ENCODE measurements at regions not wholly inside any gene's neighbourhood (a gene's known extent, or its start where the extent isn't known, plus 50 kb on each side); places are given as distances from the start of the nearest gene placed in this dataset.

GRCh38 chr4:41799126-41799525 is 50.6 kb upstream of the PHOX2B start:
- Histone ChIP-seq H3K36me3 (ENCODE audit: control insufficient read depth in 2 of 2, extremely low read depth in 1 of 2, insufficient read depth in 2 of 2, low read length in 2 of 2) (no peaks in the 10 kb centered on the region), H3K27ac (ENCODE audit: control insufficient read depth, insufficient read depth, low read length) (no peak overlapping the region), H3K27me3 (ENCODE audit: control insufficient read depth, extremely low read depth, insufficient read depth, low read length) (peaks cover 3% of the 10 kb centered on the region), H3K4me2 (ENCODE audit: control insufficient read depth, extremely low read depth, insufficient read depth, low read depth, low read length) (no peak overlapping the region), H3K4me3 (ENCODE audit: control insufficient read depth in 2 of 3, extremely low read depth in 1 of 3, insufficient read depth in 2 of 3, low read depth in 1 of 3, low read length in 3 of 3) (no peak overlapping the region), H2AFZ (ENCODE audit: control insufficient read depth, low read length) (no peak overlapping the region), H4K20me1 (ENCODE audit: control insufficient read depth, extremely low read depth, insufficient read depth, low read length) (no peaks in the 10 kb centered on the region), H3K79me2 (ENCODE audit: control insufficient read depth, insufficient read depth, low read length) (no peaks in the 10 kb centered on the region), H3K4me1 (ENCODE audit: control insufficient read depth, extremely low read depth, insufficient read depth, low read length) (no peaks in the 10 kb centered on the region), H3K9ac (ENCODE audit: control insufficient read depth, extremely low read depth, insufficient read depth, low read length) (no peak overlapping the region), H3K9me1 (ENCODE audit: control insufficient read depth, extremely low read depth, insufficient read depth, low read length) (no peaks in the 10 kb centered on the region), H3K9me3 (ENCODE audit: control insufficient read depth, low read depth, low read length) (no peaks in the 10 kb centered on the region)
- DNase-seq (ENCODE audit: low read depth, low spot score) (no peak), FAIRE-seq (no peak)
- dilution Hi-C loops (cut with MboI; ENCODE audit: extremely low pct_ligation_motif_present, low sequenced_read_pairs), result no loop called here
- no peak for TF ChIP-seq EZH2 (IDR thresholded peaks at IDR 0.05; ENCODE audit: low read length)
- no peak for TF ChIP-seq CTCF (optimal IDR thresholded peaks at IDR 0.05 in 1 of 3, IDR thresholded peaks at IDR 0.05 in 1 of 3, conservative IDR thresholded peaks at IDR 0.05 in 1 of 3; ENCODE audit: extremely low read depth in 1 of 3, insufficient read depth in 2 of 3, low read length in 3 of 3)
